A549 (cell line): ENCODE measurements at regions not wholly inside any gene's neighbourhood (a gene's known extent, or its start where the extent isn't known, plus 50 kb on each side); places are given as distances from the start of the nearest gene placed in this dataset.

Experiments used
- CHD2 ChIP-seq: fragments of 150-350 bp; IDR thresholded peaks from 2 replicates; pipeline ENCODE4 v1.6.1; 2014; ENCODE audit warnings: low read length; ENCODE audit not compliant: partially characterized antibody
- CTCF ChIP-seq: fragments of >200 bp; sonication (Bioruptor Twin); formaldehyde crosslinking; IDR thresholded peaks from 3 replicates; pipeline ENCODE4 v1.5.1; 2016
- ELK1 ChIP-seq: fragments of 150-350 bp; IDR thresholded peaks from 2 replicates; pipeline ENCODE4 v1.6.1; 2014; ENCODE audit warnings: low read depth, mild to moderate bottlenecking, low read length
- HDAC2 ChIP-seq: fragments of 200-600 bp; sonication (generic); IDR thresholded peaks from 2 replicates; pipeline ENCODE4 v1.6.1; 2016
- JUN ChIP-seq, 2 experiments: fragments of >200 bp; sonication (Bioruptor Twin); formaldehyde crosslinking; IDR thresholded peaks; 2 replicates in 1 of 2; 3 replicates in 1 of 2; pipeline ENCODE4 v1.6.1; 2016 to 2017
- PHF8 ChIP-seq: fragments of 200-600 bp; sonication (generic); IDR thresholded peaks from 2 replicates; pipeline ENCODE4 v1.6.1; 2016; ENCODE audit warnings: low read depth, mild to moderate bottlenecking, antibody characterized with exemption, moderate library complexity, borderline replicate concordance
- POLR2A ChIP-seq: IDR thresholded peaks from 2 replicates; pipeline ENCODE4 v1.6.1; 2012; ENCODE audit warnings: mild to moderate bottlenecking, low read length
- POLR2AphosphoS2 ChIP-seq: conservative IDR thresholded peaks from 2 replicates; pipeline ENCODE4 v1.6.1; 2012; ENCODE audit warnings: low read length, improper control_type of control experiment, inconsistent platforms
- RAD21 ChIP-seq, 2 experiments: fragments of >200 bp in 1 of 2; sonication (Bioruptor Twin) in 1 of 2; formaldehyde crosslinking in 1 of 2; IDR thresholded peaks in 1 of 2; conservative IDR thresholded peaks in 1 of 2; 2 replicates in 1 of 2; 3 replicates in 1 of 2; pipeline ENCODE4 v1.6.1; 2012 to 2018; ENCODE audit warnings: inconsistent platforms in 1 of 2
- RCOR1 ChIP-seq: fragments of 150-350 bp; IDR thresholded peaks from 2 replicates; pipeline ENCODE4 v1.6.1; 2014; ENCODE audit warnings: antibody characterized with exemption, low read length, low read depth
- ZC3H11A ChIP-seq: fragments of 450-650 bp; IDR thresholded peaks from 2 replicates; pipeline ENCODE4 v1.6.1; 2014; ENCODE audit warnings: antibody characterized with exemption, mild to moderate bottlenecking

GRCh38 chr6:95383878-95384277 is 193.5 kb upstream of the MANEA start:
- TF ChIP-seq RCOR1 (no peak), HDAC2 (no peak), JUN (IDR thresholded peaks at IDR 0.05) (no peak), CTCF (no peak), ELK1 (no peak), POLR2AphosphoS2 (no peak), CHD2 (no peak), ZC3H11A (no peak), RAD21 (conservative IDR thresholded peaks at IDR 0.05 in 1 of 2, IDR thresholded peaks at IDR 0.05 in 1 of 2) (no peak), POLR2A (no peak), PHF8 (no peak)
